Stimulated activated CD8-positive, alpha-beta memory T cell treated with anti-CD3 and anti-CD28 coated beads, Interleukin-4, amount 100 ng/mL, for 4 hours (primary cell): ENCODE measurements at regions not wholly inside any gene's neighbourhood (a gene's known extent, or its start where the extent isn't known, plus 50 kb on each side); places are given as distances from the start of the nearest gene placed in this dataset.
"Not testable (repeated sequence)": the region's sequence is repeated elsewhere in the genome, so short reads cannot be mapped to it uniquely, and the experiment has no call there.

Experiments used
- DNase-seq, 2 donors: peaks; one replicate each; pipeline ENCODE4 v3.0.0-alpha.2; 2020; ENCODE audit warnings: low read depth in 2 of 2, low spot score in 1 of 2

DNA sequence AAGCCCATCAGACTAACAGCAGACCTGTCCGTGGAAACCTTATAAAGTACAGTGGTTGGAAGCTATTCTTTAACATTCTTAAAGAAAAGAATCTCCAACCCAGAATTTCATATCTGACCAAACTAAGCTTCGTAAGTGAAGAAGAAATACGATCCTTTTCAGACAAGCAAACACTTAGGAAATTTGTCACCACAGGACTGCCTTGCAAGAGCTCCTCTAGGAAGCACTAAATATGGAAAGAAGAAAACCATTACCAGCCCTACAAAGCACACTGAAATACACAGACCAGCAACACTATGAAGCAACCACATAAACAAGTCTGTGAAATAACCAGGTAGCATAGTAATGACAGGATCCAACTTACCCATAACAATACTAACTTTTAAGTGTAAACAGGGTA is 177.7 kb upstream of the PRSS1 start:
- DNase-seq: no peak

DNA sequence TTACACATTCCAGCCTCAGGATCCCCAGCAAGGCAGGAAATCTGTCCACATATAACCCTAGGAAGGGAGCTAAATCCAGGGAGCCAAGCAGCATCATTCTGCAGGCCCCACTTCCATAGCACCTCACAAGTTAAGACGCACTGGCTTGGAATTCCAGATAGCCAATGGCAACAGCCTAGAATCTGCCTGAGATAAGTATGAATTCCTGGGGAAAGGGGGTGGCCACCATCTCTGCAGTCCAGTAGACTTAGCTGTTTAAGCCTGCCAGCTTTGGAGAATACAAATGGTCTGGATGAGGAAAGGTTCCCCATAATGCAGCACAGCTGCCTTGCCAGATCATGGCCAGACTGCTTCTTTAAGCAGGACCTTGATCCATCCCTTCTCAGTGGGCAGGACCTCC is 179.4 kb upstream of the PRSS1 start:
- no peak for DNase-seq

DNA sequence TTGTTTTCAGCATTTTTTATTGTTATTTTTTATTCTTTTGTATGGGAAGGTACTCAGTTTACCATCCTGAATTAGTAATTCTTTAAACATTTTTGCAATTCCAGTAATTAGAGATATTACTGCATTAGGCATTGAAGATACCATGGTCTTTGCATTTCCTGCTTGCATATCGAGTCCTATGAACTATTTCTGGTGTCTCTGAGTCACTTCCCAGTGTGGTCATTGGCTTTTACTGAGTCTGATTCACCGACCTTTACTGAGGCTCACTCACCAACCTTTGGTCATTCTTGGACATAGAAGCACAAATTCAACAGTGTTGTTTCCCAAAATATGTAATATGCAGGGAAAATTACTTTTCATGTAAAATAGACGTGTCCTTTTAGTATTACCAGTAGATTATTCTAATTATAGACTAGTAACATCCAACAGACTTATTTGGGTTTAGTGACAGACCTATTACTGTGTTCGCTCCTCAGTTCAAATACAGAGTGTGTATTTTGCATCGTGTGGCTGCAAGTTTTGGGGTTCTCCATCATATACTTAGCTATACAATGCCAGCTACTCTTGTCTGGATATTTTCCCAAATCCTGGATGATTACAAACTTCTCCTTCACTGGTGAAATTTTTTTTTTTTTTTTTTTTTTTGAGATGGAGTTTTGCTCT is 180.7 kb upstream of the PRSS1 start:
- no peak for DNase-seq

DNA sequence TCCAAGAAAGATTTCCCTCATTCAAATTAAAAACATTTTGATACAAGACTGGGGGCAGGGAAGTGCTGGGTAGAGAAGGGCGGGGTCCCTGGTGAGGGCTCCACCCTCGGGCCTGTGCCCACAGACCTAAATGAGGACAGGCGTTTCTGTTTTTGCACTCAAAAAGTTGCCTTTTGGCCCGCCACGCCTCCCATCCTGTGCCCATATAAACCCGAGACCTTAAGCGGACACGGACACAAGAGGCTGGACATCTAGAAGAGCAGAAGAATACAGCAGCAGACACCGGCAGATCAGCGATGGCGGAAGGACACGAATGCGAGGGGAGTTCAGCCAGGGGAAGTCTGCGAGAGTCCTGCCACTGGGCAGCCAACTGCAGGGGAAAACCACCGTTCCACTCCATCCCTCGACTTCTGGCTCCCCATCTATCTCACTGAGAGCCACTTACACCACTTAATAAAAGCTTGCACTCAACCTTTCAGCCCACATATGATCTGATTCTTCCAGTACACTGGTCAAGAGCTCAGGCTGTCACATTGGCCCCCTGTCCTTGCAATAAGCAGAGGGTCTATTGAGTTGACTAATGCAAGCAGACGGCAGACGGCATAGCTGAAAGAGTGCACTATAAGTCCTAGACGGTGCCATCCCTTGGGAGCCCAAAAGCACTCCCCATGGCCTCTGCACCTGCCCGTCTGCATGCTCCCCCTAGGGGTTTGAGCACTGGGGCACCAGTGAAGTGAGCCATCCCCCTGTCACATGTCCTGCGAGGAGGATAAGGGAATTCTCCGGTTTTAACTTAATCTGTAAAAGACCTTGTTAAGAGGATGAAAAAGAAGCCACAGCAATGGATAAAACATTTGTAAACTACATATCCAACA is 181.8 kb upstream of the PRSS1 start:
- no peak for DNase-seq

DNA sequence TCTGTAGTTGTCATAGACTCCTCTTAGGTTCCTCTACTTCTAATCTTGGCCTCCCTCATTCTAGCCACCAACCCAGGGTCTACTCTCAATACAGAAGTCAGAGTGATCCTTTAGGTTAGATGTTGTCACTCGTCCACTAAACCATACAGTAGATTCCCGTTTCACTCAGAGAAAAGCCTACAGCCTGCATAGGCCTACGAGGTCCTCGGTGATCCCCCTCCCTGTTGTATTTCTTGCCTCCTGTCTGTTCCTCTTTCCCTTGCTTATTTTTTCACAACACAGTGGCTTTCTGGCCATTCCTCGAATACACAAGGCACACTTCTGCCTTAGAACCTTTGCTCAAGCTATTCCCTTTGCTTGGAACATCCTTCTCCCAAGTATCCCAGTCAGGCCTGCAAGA is 183.0 kb upstream of the PRSS1 start:
- no peak for DNase-seq

DNA sequence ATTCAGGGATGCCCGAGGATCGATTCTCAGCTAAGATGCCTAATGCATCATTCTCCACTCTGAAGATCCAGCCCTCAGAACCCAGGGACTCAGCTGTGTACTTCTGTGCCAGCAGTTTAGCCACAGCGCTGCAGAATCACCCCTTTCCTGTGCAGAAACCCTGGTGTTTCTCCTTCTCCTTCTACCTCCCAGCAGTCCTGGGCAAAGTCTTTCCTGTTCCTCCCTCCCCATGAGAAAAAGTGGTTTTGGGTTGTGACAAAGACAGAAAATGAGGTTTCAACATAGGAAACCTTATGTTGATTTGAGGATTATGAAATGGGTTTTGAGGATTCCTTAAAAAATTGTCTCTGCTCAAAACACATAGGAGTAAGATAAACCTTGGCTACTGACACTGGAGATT is 185.1 kb upstream of the PRSS1 start:
- not testable (repeated sequence) for DNase-seq

DNA sequence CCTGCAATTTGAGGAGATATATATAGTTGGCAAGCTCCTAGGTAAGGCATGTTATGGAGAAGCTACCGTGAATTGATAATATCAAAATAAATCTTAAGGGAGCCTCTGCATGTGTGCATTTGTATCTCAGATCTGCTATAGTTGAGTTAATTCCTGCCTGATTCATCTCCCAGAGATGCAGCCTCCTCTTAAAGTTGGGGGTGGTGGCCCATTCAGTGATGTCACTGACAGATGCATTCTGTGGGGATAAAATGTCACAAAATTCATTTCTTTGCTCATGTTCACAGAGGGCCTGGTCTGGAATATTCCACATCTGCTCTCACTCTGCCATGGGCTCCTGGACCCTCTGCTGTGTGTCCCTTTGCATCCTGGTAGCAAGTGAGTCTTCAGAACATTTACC is 185.8 kb upstream of the PRSS1 start:
- DNase-seq: no peak

DNA sequence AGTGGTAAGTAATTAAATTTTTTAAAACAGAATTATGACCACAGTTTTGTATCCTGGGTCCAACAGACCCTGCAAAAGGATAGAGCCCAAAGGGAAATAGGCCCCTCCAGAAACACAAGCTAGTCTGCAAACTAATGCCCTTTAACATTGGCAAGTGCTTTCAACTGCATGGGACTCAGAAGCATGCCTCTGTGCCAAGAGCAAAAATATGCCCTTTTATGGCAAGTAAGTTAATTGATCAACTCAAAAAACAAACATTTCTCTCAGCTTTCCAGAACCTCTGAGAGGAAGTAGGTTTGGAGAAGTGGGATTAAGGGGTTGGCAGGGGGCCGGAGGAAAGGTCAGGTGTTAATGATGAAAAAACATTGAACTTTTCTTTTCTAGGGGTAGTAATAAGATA is 186.6 kb upstream of the PRSS1 start:
- DNase-seq: no peak

DNA sequence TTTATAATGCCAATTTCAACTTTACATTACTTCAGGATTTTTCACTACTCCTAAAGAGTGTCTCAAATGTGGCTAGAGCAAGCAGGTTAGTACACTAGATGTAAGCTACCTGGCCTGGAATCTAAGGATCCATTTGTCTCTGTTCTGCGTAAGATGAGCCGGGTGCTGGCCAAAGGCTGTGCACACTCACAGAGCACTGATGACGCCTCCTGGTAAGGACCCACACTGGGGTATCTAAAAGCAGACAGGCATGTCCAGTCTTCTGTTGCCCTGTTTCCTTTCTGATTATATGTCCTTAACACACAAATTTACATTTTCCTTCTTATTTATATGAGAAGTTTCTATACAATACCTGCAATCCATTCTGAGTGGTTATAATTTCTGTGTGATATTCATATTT is 187.9 kb upstream of the PRSS1 start:
- DNase-seq: not testable (repeated sequence)

DNA sequence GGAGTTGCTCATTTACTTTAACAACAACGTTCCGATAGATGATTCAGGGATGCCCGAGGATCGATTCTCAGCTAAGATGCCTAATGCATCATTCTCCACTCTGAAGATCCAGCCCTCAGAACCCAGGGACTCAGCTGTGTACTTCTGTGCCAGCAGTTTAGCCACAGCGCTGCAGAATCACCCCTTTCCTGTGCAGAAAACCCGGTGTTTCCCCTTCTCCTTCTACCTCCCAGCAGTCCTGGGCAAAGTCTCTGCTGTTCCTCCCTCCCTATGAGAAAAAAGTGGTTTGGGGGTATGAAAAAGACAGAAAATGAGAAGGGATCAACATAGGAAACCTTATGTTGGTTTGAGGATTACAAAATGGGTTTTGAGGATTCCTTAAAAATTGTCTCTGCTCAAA is 188.5 kb upstream of the PRSS1 start:
- DNase-seq: not testable (repeated sequence)

DNA sequence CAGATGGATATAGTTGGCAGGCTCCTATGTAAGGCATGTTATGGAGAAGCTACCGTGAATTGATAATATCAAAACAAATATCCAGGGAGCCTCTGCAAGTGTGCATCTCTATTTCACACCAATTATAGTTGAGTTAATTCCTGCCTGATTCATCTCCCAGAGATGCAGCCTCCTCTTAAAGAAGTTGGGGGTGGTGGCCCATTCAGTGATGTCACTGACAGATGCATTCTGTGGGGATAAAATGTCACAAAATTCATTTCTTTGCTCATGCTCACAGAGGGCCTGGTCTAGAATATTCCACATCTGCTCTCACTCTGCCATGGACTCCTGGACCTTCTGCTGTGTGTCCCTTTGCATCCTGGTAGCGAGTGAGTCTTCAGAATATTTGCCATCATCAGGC is 189.1 kb upstream of the PRSS1 start:
- DNase-seq: no peak

DNA sequence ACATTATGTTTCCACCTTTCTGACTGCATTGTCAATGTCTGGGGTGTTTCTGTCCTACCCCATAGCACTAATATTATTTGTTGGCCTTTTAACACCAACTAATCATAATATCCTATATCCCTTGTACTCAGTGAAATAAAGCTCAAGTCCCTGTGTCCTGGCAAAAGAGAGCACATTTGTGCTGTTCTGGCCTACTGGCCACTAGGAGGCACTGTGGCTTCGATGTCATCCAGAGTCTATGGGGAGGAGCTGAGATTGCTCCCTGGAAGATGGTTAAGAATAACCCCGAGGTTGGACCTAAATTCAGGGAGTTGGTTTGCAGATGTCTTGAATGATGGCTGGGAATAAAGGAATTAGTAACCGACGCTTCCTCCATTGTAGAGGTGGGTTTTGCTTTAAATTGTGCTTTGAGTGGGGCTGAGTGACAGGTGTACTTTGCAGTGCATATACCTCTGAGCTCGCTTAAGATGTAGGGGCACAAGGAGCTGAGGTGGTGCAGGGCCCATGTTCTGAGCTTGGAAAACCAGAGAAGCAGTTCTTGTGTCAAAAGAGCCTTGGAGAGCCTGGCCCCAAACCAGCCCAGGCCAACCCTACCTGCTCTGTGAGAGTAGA is 191.2 kb upstream of the PRSS1 start:
- DNase-seq: peak in 1 of 2 donors; percentile 27

DNA sequence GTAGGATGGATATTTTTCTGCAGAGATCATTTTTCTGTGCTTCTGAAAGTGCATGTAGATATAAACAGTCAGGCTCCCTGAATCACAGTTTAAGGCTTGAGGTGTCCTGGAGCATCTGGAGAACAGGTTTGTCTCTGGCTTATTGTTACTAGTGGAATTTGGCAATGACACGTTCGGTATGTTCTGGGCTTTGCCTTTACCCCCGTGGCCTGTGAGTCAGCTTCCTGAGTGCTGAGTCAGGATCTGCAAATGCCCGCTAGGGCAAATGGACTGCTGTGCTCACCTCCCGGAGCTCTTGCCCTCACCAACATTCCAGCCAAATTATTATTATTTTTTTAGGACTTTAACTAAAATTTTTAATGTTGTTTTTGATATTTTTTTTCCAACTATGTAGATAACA is 192.5 kb upstream of the PRSS1 start:
- DNase-seq: no peak

DNA sequence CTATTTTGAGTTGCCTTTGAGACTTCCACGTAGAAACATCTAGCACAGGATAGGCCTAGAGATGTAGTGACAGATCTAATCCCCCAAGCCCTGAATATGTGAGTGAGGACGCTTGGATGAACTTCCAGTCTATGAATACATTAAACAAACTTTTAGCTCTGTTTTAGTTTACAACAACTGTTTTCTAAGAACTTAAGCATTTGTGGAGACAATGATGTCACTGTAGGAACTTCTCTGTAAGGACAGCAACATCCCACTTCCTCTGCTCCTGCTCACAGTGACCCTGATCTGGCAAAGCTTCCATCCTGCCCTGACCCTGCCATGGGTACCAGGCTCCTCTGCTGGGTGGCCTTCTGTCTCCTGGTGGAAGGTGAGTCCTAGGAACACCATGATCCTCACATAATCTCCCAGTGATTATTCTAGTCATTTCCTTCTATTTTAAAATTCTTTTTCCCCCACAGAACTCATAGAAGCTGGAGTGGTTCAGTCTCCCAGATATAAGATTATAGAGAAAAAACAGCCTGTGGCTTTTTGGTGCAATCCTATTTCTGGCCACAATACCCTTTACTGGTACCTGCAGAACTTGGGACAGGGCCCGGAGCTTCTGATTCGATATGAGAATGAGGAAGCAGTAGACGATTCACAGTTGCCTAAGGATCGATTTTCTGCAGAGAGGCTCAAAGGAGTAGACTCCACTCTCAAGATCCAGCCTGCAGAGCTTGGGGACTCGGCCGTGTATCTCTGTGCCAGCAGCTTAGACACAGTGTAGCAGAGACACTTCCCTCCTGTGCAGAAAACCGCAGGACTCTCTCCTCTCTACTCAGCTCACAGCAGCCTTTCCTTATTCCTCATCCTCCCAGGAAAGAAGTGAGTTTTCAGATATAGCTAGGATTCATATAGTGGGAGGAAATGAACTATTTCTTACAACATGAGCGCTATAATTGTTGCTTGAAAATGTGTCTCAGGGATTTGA is 194.4 kb upstream of the PRSS1 start:
- no peak for DNase-seq

DNA sequence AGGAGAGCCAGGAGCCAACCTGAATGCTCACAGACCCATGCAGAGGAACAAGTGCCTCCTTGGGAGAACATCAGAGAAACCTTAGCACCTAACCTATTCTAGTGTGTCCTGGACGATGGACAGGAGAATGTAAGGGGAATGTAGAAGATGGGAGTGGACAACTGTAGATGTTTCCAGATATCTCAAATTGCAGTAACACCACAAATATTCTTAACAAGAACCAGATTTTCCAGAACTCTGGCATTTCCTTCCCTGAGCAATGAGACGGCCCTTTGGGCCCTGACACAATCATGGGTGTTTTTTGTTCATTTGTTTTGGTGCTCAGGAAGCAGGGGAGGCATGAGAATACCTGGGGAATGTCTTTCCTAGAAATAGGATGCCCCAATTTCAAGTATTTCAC is 196.1 kb upstream of the PRSS1 start:
- DNase-seq: no peak

DNA sequence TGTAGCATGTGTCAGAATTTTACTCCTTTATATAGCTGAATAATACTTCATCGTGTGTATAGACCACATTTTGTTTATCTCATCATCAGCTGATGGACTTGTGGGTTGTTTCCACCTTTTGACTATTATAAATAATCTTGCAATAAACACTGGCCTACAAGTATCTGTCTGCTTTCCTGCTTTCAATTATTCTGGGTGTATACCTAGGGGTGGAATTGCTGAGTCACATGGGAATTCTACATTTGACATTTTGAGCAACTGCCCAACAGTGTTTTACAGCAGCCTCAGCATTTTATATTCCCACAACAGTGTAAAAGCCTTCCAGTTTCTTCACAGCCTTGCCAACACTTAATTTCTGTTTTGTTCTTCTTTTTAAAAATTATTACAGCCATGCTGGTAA is 200.3 kb upstream of the PRSS1 start:
- no peak for DNase-seq

DNA sequence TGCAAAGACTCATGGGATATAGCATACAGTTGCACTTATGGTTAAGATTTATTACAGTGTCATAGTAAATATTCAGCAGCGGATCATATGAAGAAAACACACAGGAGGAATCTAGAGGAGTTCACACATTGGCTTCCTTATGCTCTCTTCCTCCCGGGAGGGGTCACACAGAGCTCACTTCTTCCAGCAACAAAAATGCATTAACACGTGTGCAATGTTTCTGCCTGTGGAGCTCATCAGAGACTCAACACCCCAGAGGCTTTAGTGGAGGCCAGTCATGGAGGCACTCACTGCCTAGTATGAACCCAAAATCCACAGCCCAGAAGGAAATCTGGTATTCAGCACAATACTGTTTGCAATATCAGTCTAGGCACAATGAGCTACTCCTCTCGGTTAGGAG is 202.8 kb upstream of the PRSS1 start:
- no peak for DNase-seq

DNA sequence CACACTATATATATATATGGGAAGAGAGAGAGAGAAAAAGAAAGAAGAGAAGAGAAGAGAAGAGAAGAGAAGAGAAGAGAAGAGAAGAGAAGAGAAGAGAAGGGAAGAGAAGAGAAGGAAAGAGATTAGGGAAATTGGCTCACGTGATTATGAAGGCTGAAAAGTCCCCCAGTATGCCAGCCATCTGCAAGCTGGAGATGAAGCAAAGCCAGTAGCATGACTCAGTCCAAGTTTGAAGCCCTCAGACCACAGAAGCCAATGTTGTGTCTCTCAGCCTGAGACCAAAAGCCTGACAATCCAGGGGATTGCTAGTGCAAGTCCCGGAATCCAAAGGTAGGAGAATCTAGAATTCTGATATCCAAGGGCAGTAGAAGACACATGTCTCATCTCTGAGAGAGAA is 206.3 kb upstream of the PRSS1 start:
- no peak for DNase-seq

DNA sequence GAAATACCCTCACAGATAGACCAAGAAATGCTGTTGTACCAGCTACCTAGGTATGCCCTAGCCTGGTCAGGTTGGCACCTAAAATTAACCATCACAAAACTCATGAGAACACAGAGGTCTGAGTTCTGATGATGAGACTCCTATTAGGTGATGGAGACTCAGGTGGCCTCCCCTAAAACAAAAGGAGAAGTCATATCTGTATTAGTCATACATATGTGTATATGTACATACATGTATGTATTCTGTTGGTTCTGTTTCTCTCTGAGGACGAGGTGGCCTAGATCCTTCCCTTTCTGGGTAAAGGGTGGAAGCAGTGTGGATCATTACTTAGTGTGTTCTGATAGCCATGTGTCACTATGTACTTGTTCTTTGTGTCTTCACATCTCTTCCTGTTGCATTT is 207.2 kb upstream of the PRSS1 start:
- DNase-seq: no peak

DNA sequence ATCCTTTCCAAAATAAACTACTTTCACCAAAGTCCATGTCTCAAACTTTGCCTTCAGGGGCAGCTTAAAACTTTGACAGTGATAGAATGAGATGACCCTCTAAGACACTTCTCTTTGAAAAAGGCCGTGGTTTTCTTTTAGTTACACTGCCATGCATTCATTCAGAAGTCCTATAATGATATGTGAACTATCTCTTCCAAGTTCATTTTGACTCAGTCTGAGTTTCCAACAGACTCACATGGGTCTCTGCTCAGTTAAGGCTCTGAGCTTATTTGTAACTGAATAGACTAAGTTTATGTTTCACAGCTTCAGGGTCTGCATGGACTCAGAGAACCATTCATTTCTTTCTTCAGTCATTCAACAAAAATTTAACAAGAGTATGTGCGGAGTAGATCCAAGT is 208.9 kb upstream of the PRSS1 start:
- DNase-seq: no peak

DNA sequence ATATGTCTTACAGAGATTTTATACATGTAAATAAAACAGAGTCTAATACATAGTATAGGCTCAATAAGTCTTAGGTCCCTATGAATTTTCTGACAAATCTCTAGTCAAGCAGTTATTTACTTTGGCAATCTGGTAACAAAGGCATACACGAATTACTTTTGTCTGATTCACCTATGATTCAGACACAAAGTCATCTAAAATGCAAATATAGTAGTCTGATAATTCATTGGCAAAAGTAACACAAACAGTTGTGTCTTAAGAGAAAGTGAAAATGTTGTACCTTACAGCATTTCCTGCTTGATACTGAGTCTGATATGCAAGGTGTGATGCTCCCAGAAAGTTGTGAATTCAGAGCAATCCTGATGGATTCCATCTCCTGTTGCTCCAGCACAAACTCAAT is 209.4 kb upstream of the PRSS1 start:
- no peak for DNase-seq
